ENCODE measurements at regions not wholly inside any gene's neighbourhood (a gene's known extent, or its start where the extent isn't known, plus 50 kb on each side); places are given as distances from the start of the nearest gene placed in this dataset.

- TF ChIP-seq CTCF (conservative IDR thresholded peaks at IDR 0.05) (no peak), EZH2 (IDR thresholded peaks at IDR 0.05; ENCODE audit: low read depth) (no peak)
These were observed 159.0 kb upstream of the PTGFR start for GRCh38 chr1:78331799-78332198.

Measured in PC-9 (cell line).